Thyroid gland (tissue), 4 donors: ENCODE measurements at regions not wholly inside any gene's neighbourhood (a gene's known extent, or its start where the extent isn't known, plus 50 kb on each side); places are given as distances from the start of the nearest gene placed in this dataset.

ENCODE experiments used
- CTCF ChIP-seq, 6 experiments: fragments of 200-600 bp in 3 of 6; fragments of 450-650 bp in 3 of 6; sonication (generic) in 3 of 6; IDR thresholded peaks; one replicate each; pipeline ENCODE4 v1.5.1; 2016 to 2019; ENCODE audit warnings: antibody characterized with exemption in 6 of 6, mild to moderate bottlenecking in 2 of 6, inconsistent platforms in 1 of 6, moderate library complexity in 1 of 6
- POLR2A ChIP-seq, 2 donors: fragments of 450-650 bp; IDR thresholded peaks; one replicate each; pipeline ENCODE4 v1.6.1; 2017; ENCODE audit warnings: antibody characterized with exemption in 2 of 2, mild to moderate bottlenecking in 2 of 2, moderate library complexity in 1 of 2

DNA sequence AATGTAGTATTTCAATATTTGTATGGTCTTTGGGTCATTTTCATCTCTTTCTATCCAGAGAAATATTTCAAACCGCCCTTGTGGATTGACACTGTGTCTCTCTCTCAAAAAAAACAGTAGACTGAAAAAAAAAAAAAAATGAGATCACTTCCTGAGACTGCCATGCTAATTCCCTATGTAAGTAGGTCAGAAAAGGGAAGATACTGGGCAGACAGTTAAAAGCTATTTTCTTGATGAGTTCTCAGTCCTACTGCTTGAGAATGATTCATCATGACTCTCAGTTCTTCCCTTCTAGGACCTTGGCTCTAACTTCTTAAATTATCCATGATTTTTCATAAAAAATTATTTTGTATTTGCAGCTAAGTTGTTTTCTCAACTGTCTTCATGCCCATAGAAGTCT lies 672.3 kb upstream of the REG3G start:
- TF ChIP-seq CTCF (IDR thresholded peaks at IDR 0.05) (no peak), POLR2A (IDR thresholded peaks at IDR 0.05) (no peak)
